A673 (cell line): ENCODE measurements at regions not wholly inside any gene's neighbourhood (a gene's known extent, or its start where the extent isn't known, plus 50 kb on each side); places are given as distances from the start of the nearest gene placed in this dataset.

Source experiments
- BruUV-seq: library from RNA; stranded (reverse); fragments of 400-500 nt; replicated peaks from 2 replicates; lab custom pipeline; 2021; lab: Mats Ljungman, UMichigan
- CTCF ChIA-PET: fragments of 300-600 bp; sonication (Branson Sonifier 250); formaldehyde crosslinking; loops from one replicate; lab custom pipeline; 2022; ENCODE audit warnings: antibody characterized with exemption; lab: Charles Lee
- POLR2A ChIA-PET: fragments of 300-600 bp; sonication (Branson Sonifier 250); formaldehyde crosslinking; loops from one replicate; lab custom pipeline; 2022; ENCODE audit warnings: antibody characterized with exemption; ENCODE audit not compliant: low non-redundant PET; lab: Charles Lee
- DNase-seq: peaks from one replicate; pipeline ENCODE4 v3.0.0-alpha.2; 2015; ENCODE audit warnings: low spot score
- H3K27ac ChIP-seq: fragments of 200-600 bp; sonication (generic); 2 replicates; pipeline ENCODE4 v1.5.1; 2016; ENCODE audit warnings: mixed run types, low read depth, mild to moderate bottlenecking, mixed read lengths, antibody characterized with exemption, low read length; ENCODE audit not compliant: poor library complexity, severe bottlenecking
- H3K27me3 ChIP-seq: fragments of 200-600 bp; sonication (generic); replicated peaks from 2 replicates; pipeline ENCODE4 v1.6.1; 2017; ENCODE audit warnings: mixed run types, low read depth, mild to moderate bottlenecking, mixed read lengths, antibody characterized with exemption, low read length; ENCODE audit not compliant: insufficient read depth, poor library complexity
- H3K36me3 ChIP-seq: fragments of 200-600 bp; sonication (generic); 2 replicates; pipeline ENCODE4 v1.6.1; 2016; ENCODE audit warnings: mixed run types, mild to moderate bottlenecking, mixed read lengths, antibody characterized with exemption, low read length; ENCODE audit not compliant: insufficient read depth, poor library complexity, severe bottlenecking
- H3K4me1 ChIP-seq: fragments of 200-600 bp; sonication (generic); 2 replicates; pipeline ENCODE4 v1.6.1; 2017; ENCODE audit warnings: mixed run types, mild to moderate bottlenecking, mixed read lengths, antibody characterized with exemption, low read length; ENCODE audit not compliant: insufficient read depth, poor library complexity, severe bottlenecking
- H3K4me3 ChIP-seq: fragments of 200-600 bp; sonication (generic); 2 replicates; pipeline ENCODE4 v1.5.1; 2016; ENCODE audit warnings: low read depth, mixed run types, mild to moderate bottlenecking, mixed read lengths, low read length; ENCODE audit not compliant: poor library complexity, severe bottlenecking
- H3K9me3 ChIP-seq: fragments of 200-600 bp; sonication (generic); 2 replicates; pipeline ENCODE4 v1.6.1; 2016; ENCODE audit warnings: mixed run types, low read depth, mild to moderate bottlenecking, mixed read lengths, antibody characterized with exemption, low read length; ENCODE audit not compliant: poor library complexity, severe bottlenecking
- CTCF ChIP-seq: fragments of 300-800, 200-600 bp; sonication (generic); conservative IDR thresholded peaks from 2 replicates; pipeline ENCODE4 v1.5.1; 2017; ENCODE audit warnings: low read depth, mild to moderate bottlenecking, antibody characterized with exemption, low read length, moderate library complexity, mixed read lengths
- EZH2 ChIP-seq: fragments of 200-600 bp; sonication (generic); IDR thresholded peaks from 2 replicates; pipeline ENCODE4 v1.6.1; 2017; ENCODE audit warnings: borderline replicate concordance, low read depth, mild to moderate bottlenecking, mixed read lengths, antibody characterized with exemption, low read length; ENCODE audit not compliant: poor library complexity, severe bottlenecking
- intact Hi-C: fragments of 100-400 bp; cut with micrococcal nuclease; formaldehyde crosslinking; loops from one replicate; pipeline ENCODE4 v1.10.0; 2022; ENCODE audit not compliant: unreplicated experiment
- microRNA-seq: library from miRNA; unstranded; fragments of <30 nt; microRNA quantifications from one replicate; pipeline ENCODE4 v1.2.0, GENCODE V29; 2021

GRCh38 chr19:20250627-20251026, 83.6 kb downstream of the ZNF486 start:
- BruUV-seq = no TSS peak

GRCh38 chr19:20250121-20250520, 83.1 kb downstream of the ZNF486 start:
- H3K9me3 ChIP-seq = peaks cover 17% of the 10 kb centered on the region
- no TSS peak for BruUV-seq
- H3K27ac ChIP-seq = no peak overlapping the region
- DNase-seq = no peak
- CTCF ChIA-PET = no interaction called here
- H3K4me3 ChIP-seq = no peak overlapping the region
- POLR2A ChIA-PET = no interaction called here
- no peaks in the 10 kb centered on the region for H3K4me1 ChIP-seq
- TF ChIP-seq CTCF (no peak), EZH2 (no peak)
- H3K27me3 ChIP-seq = no peaks in the 10 kb centered on the region
- H3K36me3 ChIP-seq = no peaks in the 10 kb centered on the region
- intact Hi-C loops = no loop called here

More at GRCh38 chr19:20250627-20251026, 83.6 kb downstream of the ZNF486 start:
- no peaks in the 10 kb centered on the region for H3K36me3 ChIP-seq
- H3K9me3 ChIP-seq = peaks cover 17% of the 10 kb centered on the region
- POLR2A ChIA-PET = no interaction called here
- CTCF ChIA-PET = no interaction called here
- no peak for DNase-seq
- H3K27ac ChIP-seq = no peak overlapping the region
- H3K4me1 ChIP-seq = no peaks in the 10 kb centered on the region
- no peak overlapping the region for H3K4me3 ChIP-seq
- H3K27me3 ChIP-seq = no peaks in the 10 kb centered on the region
- intact Hi-C loops = no loop called here
- no peak for TF ChIP-seq EZH2
- TF ChIP-seq CTCF = no peak

Small RNA genes in the stretch of these regions (microRNA-seq; reads per million reads assigned to microRNA genes)
- 14.6 reads per million, percentile 37 among the genes with 10 or more reads in this experiment for gene MIR1270
